A673 (cell line): ENCODE measurements at regions not wholly inside any gene's neighbourhood (a gene's known extent, or its start where the extent isn't known, plus 50 kb on each side); places are given as distances from the start of the nearest gene placed in this dataset.

Source experiments
- BruUV-seq: library from RNA; stranded (reverse); fragments of 400-500 nt; replicated peaks from 2 replicates; lab custom pipeline; 2021; lab: Mats Ljungman, UMichigan
- CTCF ChIA-PET: fragments of 300-600 bp; sonication (Branson Sonifier 250); formaldehyde crosslinking; loops from one replicate; lab custom pipeline; 2022; ENCODE audit warnings: antibody characterized with exemption; lab: Charles Lee
- POLR2A ChIA-PET: fragments of 300-600 bp; sonication (Branson Sonifier 250); formaldehyde crosslinking; loops from one replicate; lab custom pipeline; 2022; ENCODE audit warnings: antibody characterized with exemption; ENCODE audit not compliant: low non-redundant PET; lab: Charles Lee
- DNase-seq: peaks from one replicate; pipeline ENCODE4 v3.0.0-alpha.2; 2015; ENCODE audit warnings: low spot score
- H3K27ac ChIP-seq: fragments of 200-600 bp; sonication (generic); 2 replicates; pipeline ENCODE4 v1.5.1; 2016; ENCODE audit warnings: mixed run types, low read depth, mild to moderate bottlenecking, mixed read lengths, antibody characterized with exemption, low read length; ENCODE audit not compliant: poor library complexity, severe bottlenecking
- H3K27me3 ChIP-seq: fragments of 200-600 bp; sonication (generic); replicated peaks from 2 replicates; pipeline ENCODE4 v1.6.1; 2017; ENCODE audit warnings: mixed run types, low read depth, mild to moderate bottlenecking, mixed read lengths, antibody characterized with exemption, low read length; ENCODE audit not compliant: insufficient read depth, poor library complexity
- H3K36me3 ChIP-seq: fragments of 200-600 bp; sonication (generic); 2 replicates; pipeline ENCODE4 v1.6.1; 2016; ENCODE audit warnings: mixed run types, mild to moderate bottlenecking, mixed read lengths, antibody characterized with exemption, low read length; ENCODE audit not compliant: insufficient read depth, poor library complexity, severe bottlenecking
- H3K4me1 ChIP-seq: fragments of 200-600 bp; sonication (generic); 2 replicates; pipeline ENCODE4 v1.6.1; 2017; ENCODE audit warnings: mixed run types, mild to moderate bottlenecking, mixed read lengths, antibody characterized with exemption, low read length; ENCODE audit not compliant: insufficient read depth, poor library complexity, severe bottlenecking
- H3K4me3 ChIP-seq: fragments of 200-600 bp; sonication (generic); 2 replicates; pipeline ENCODE4 v1.5.1; 2016; ENCODE audit warnings: low read depth, mixed run types, mild to moderate bottlenecking, mixed read lengths, low read length; ENCODE audit not compliant: poor library complexity, severe bottlenecking
- H3K9me3 ChIP-seq: fragments of 200-600 bp; sonication (generic); 2 replicates; pipeline ENCODE4 v1.6.1; 2016; ENCODE audit warnings: mixed run types, low read depth, mild to moderate bottlenecking, mixed read lengths, antibody characterized with exemption, low read length; ENCODE audit not compliant: poor library complexity, severe bottlenecking
- EZH2 ChIP-seq: fragments of 200-600 bp; sonication (generic); IDR thresholded peaks from 2 replicates; pipeline ENCODE4 v1.6.1; 2017; ENCODE audit warnings: borderline replicate concordance, low read depth, mild to moderate bottlenecking, mixed read lengths, antibody characterized with exemption, low read length; ENCODE audit not compliant: poor library complexity, severe bottlenecking
- intact Hi-C: fragments of 100-400 bp; cut with micrococcal nuclease; formaldehyde crosslinking; loops from one replicate; pipeline ENCODE4 v1.10.0; 2022; ENCODE audit not compliant: unreplicated experiment
- TF ChIP-seq, protein P1 (sequence below): fragments of 300-800, 200-600 bp; sonication (generic); conservative IDR thresholded peaks from 2 replicates; pipeline ENCODE4 v1.5.1; 2017; ENCODE audit warnings: low read depth, mild to moderate bottlenecking, antibody characterized with exemption, low read length, moderate library complexity, mixed read lengths

DNA sequence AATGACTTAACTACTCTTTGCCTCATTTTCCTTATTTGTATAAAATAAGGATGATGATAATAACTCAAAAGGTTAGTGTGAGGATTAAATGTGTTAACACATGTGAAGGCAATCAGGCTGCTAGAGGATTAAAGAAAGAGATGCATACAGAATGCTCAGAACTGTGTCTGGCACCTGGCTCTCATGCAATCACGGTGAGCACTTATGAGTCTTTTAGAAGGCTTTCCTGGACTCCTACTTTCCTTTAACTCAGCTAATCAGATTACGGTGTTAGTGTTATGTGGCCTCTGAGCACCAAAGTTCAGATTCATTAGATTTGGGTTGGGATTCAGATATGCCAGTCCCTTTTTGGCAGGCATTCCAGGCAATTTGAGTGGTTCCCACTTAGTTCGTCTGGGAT is 311.6 kb upstream of the USP24 start:
- no peak for DNase-seq
- no peak overlapping the region for H3K27ac ChIP-seq
- no peak overlapping the region for H3K4me3 ChIP-seq
- intact Hi-C loops, result no loop called here
- no peaks in the 10 kb centered on the region for H3K4me1 ChIP-seq
- POLR2A ChIA-PET, result no interaction called here
- no peak for TF ChIP-seq EZH2
- TF ChIP-seq, protein P1, sequence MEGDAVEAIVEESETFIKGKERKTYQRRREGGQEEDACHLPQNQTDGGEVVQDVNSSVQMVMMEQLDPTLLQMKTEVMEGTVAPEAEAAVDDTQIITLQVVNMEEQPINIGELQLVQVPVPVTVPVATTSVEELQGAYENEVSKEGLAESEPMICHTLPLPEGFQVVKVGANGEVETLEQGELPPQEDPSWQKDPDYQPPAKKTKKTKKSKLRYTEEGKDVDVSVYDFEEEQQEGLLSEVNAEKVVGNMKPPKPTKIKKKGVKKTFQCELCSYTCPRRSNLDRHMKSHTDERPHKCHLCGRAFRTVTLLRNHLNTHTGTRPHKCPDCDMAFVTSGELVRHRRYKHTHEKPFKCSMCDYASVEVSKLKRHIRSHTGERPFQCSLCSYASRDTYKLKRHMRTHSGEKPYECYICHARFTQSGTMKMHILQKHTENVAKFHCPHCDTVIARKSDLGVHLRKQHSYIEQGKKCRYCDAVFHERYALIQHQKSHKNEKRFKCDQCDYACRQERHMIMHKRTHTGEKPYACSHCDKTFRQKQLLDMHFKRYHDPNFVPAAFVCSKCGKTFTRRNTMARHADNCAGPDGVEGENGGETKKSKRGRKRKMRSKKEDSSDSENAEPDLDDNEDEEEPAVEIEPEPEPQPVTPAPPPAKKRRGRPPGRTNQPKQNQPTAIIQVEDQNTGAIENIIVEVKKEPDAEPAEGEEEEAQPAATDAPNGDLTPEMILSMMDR, result no peak
- no TSS peak for BruUV-seq
- H3K36me3 ChIP-seq, result no peaks in the 10 kb centered on the region
- CTCF ChIA-PET, result no interaction called here
- peaks cover 12% of the 10 kb centered on the region for H3K27me3 ChIP-seq
- H3K9me3 ChIP-seq, result no peaks in the 10 kb centered on the region

DNA sequence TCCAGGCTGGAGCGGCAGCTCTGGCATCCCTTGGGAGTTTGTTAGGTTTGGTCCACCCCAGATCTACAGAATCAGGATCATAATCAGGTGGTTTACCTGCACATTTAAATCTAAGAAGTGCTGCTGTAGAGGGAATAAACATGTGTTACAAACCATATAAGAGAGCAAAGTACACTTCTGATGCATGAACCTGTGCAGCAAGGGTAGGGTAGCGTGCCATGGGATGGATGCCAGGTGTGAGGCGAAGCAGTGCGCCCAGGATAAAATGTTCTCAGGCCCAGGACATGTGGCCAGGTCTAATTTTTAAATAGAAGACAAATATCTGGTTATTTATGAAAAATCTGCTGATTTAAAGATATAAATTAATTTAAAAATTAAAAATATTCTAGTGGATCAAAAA is 308.8 kb upstream of the USP24 start:
- ChIA-PET POLR2A (no interaction called here), CTCF (no interaction called here)
- Histone ChIP-seq H3K4me1 (no peaks in the 10 kb centered on the region), H3K36me3 (no peaks in the 10 kb centered on the region), H3K27ac (no peak overlapping the region), H3K4me3 (no peak overlapping the region), H3K27me3 (peaks cover 18% of the 10 kb centered on the region), H3K9me3 (no peaks in the 10 kb centered on the region)
- DNase-seq, result no peak
- intact Hi-C loops, result no loop called here
- no peak for TF ChIP-seq EZH2
- TF ChIP-seq, protein P1, result no peak
- BruUV-seq, result no TSS peak

DNA sequence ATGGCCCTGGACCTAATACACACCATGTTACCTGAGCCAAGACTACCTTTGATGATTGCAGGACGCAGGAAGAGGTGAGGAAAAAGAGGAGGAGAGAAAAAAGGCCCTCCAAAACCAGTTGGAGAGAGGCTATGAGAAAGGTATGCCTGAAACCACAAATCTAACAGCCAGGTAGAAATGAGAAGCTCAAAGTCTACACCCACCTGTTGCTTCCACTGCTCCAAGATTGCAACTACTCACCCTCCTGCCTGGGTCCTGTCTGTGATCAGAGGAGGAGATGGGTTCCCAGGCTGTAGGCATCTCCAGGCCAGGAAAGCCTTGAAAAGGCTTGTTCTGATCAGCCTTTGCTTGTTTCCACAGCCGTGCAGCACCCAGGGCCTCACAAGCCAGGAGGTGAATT is 307.8 kb upstream of the USP24 start:
- H3K9me3 ChIP-seq, result no peaks in the 10 kb centered on the region
- no peak for TF ChIP-seq EZH2
- TF ChIP-seq, protein P1, result no peak
- intact Hi-C loops, result no loop called here
- DNase-seq, result no peak
- H3K27ac ChIP-seq, result no peak overlapping the region
- H3K4me1 ChIP-seq, result no peaks in the 10 kb centered on the region
- no peak overlapping the region for H3K4me3 ChIP-seq
- H3K27me3 ChIP-seq, result peaks cover 21% of the 10 kb centered on the region
- ChIA-PET CTCF (no interaction called here), POLR2A (no interaction called here)
- H3K36me3 ChIP-seq, result no peaks in the 10 kb centered on the region
- no TSS peak for BruUV-seq
